Mammary epithelial cell (primary cell): ENCODE measurements at regions not wholly inside any gene's neighbourhood (a gene's known extent, or its start where the extent isn't known, plus 50 kb on each side); places are given as distances from the start of the nearest gene placed in this dataset.

Source experiments
- CTCF ChIP-seq, 2 donors: IDR thresholded peaks in 1 of 2; conservative IDR thresholded peaks in 1 of 2; 2 replicates each; pipeline ENCODE4 v1.5.1; 2011 to 2012; ENCODE audit warnings: inconsistent platforms in 2 of 2, low read length in 2 of 2, mild to moderate bottlenecking in 2 of 2, control low read depth in 1 of 2, low read depth in 1 of 2; ENCODE audit not compliant: insufficient read depth in 1 of 2; ENCODE audit errors: extremely low read depth in 1 of 2
- EZH2 ChIP-seq: IDR thresholded peaks from 2 replicates; pipeline ENCODE4 v1.6.1; 2012; ENCODE audit warnings: low read length, inconsistent platforms, borderline replicate concordance

GRCh38 chr11:28448186-28448585, 340.0 kb downstream of the METTL15 start:
- TF ChIP-seq CTCF (conservative IDR thresholded peaks at IDR 0.05 in 1 of 2, IDR thresholded peaks at IDR 0.05 in 1 of 2; ENCODE audit: extremely low read depth in 1 of 2, insufficient read depth in 1 of 2, low read depth in 1 of 2, low read length in 2 of 2) (no peak), EZH2 (no peak)
